ENCODE measurements at regions not wholly inside any gene's neighbourhood (a gene's known extent, or its start where the extent isn't known, plus 50 kb on each side); places are given as distances from the start of the nearest gene placed in this dataset.

GRCh38 chr14:38063711-38064320 is 143.9 kb upstream of the SSTR1 start:
- TF ChIP-seq CTCF (IDR thresholded peaks at IDR 0.05; ENCODE audit: poor library complexity, severe bottlenecking): no peak
- no peak for TF ChIP-seq EP300 (conservative IDR thresholded peaks at IDR 0.05; ENCODE audit: poor library complexity, severe bottlenecking)
- TF ChIP-seq TAF1 (IDR thresholded peaks at IDR 0.05; ENCODE audit: low read depth): no peak
- TF ChIP-seq REST (IDR thresholded peaks at IDR 0.05; ENCODE audit: borderline replicate concordance): no peak
- TF ChIP-seq RAD21 (conservative IDR thresholded peaks at IDR 0.05): no peak
- TF ChIP-seq EZH2 (IDR thresholded peaks at IDR 0.05; ENCODE audit: borderline replicate concordance, insufficient read depth, low read length, poor library complexity, severe bottlenecking): no peak
- TF ChIP-seq SMC3 (conservative IDR thresholded peaks at IDR 0.05; ENCODE audit: poor library complexity): no peak
- TF ChIP-seq POLR2AphosphoS5 (IDR thresholded peaks at IDR 0.05): no peak

Data from neural cell (in vitro differentiated cells).